Medulla oblongata (tissue), 1 donor: ENCODE measurements at regions not wholly inside any gene's neighbourhood (a gene's known extent, or its start where the extent isn't known, plus 50 kb on each side); places are given as distances from the start of the nearest gene placed in this dataset.
"Not testable (repeated sequence)": the region's sequence is repeated elsewhere in the genome, so short reads cannot be mapped to it uniquely, and the experiment has no call there.

Experiments
- DNase-seq: peaks from one replicate; pipeline ENCODE4 v3.0.0-alpha.2; 2015; ENCODE audit errors: extremely low spot score

GRCh38 chr3:153221748-153222162 is 59.7 kb downstream of the RAP2B start:
- DNase-seq, result peak; percentile 84

GRCh38 chr3:153226877-153227276 is 64.9 kb downstream of the RAP2B start:
- not testable (repeated sequence) for DNase-seq

- DNase-seq, result not testable (repeated sequence)
Observed at GRCh38 chr3:153230427-153230826, 68.4 kb downstream of the RAP2B start.

- DNase-seq, result not testable (repeated sequence)
Observed at GRCh38 chr3:153231245-153231644, 69.2 kb downstream of the RAP2B start.

- DNase-seq, result not testable (repeated sequence)
Observed at GRCh38 chr3:153232050-153232752, 70.2 kb downstream of the RAP2B start.

- no peak for DNase-seq
Observed at GRCh38 chr3:153232851-153233271, 70.8 kb downstream of the RAP2B start.

- DNase-seq, result no peak
Observed at GRCh38 chr3:153233986-153234385, 72.0 kb downstream of the RAP2B start.

GRCh38 chr3:153242896-153243295 is 80.9 kb downstream of the RAP2B start:
- no peak for DNase-seq

GRCh38 chr3:153244961-153245360 is 82.9 kb downstream of the RAP2B start:
- no peak for DNase-seq

GRCh38 chr3:153245661-153246060 is 83.6 kb downstream of the RAP2B start:
- DNase-seq, result no peak

- no peak for DNase-seq
Observed at GRCh38 chr3:153246331-153246730, 84.3 kb downstream of the RAP2B start.

GRCh38 chr3:153246806-153247205 is 84.8 kb downstream of the RAP2B start:
- DNase-seq, result no peak

GRCh38 chr3:153247331-153248330 is 85.6 kb downstream of the RAP2B start:
- DNase-seq, result peak; percentile 78

GRCh38 chr3:153248835-153249234 is 86.8 kb downstream of the RAP2B start:
- not testable (repeated sequence) for DNase-seq

- no peak for DNase-seq
Observed at GRCh38 chr3:153249906-153250305, 87.9 kb downstream of the RAP2B start.

- DNase-seq, result peak; percentile 28
Observed at GRCh38 chr3:153250446-153250845, 88.4 kb downstream of the RAP2B start.

GRCh38 chr3:153252963-153253362 is 90.9 kb downstream of the RAP2B start:
- no peak for DNase-seq

GRCh38 chr3:153254361-153254760 is 92.3 kb downstream of the RAP2B start:
- DNase-seq, result no peak

- DNase-seq, result no peak
Observed at GRCh38 chr3:153257673-153258351, 95.8 kb downstream of the RAP2B start.

GRCh38 chr3:153259956-153260355 is 97.9 kb downstream of the RAP2B start:
- DNase-seq, result no peak

- DNase-seq, result no peak
Observed at GRCh38 chr3:153260681-153261080, 98.7 kb downstream of the RAP2B start.

- DNase-seq, result no peak
Observed at GRCh38 chr3:153266619-153267018, 104.6 kb downstream of the RAP2B start.
